Retina (tissue), 1 donor: ENCODE measurements at regions not wholly inside any gene's neighbourhood (a gene's known extent, or its start where the extent isn't known, plus 50 kb on each side); places are given as distances from the start of the nearest gene placed in this dataset.

ENCODE experiments used
- DNase-seq: peaks from one replicate; pipeline ENCODE4 v3.0.0-alpha.2; 2016

DNA sequence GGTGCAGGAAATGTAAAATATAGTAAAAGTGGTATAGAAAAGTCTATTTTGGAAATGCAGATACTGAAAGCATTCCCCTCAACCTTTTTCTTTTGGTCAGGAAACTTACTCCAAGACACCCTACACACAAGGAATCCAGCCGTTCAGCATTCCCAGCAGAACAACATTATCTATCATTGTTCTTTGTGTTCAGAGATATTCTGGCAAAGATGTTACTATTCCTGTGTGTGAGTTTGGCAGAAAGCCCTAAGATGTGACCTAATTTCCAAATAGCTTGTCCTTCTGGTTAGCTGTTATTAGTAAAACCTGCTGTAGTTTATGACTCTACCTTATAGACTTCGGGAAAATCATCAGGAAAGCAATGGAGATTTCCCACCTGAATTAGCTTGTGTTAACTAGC lies 78.1 kb upstream of the PELI1 start:
- DNase-seq = no peak

DNA sequence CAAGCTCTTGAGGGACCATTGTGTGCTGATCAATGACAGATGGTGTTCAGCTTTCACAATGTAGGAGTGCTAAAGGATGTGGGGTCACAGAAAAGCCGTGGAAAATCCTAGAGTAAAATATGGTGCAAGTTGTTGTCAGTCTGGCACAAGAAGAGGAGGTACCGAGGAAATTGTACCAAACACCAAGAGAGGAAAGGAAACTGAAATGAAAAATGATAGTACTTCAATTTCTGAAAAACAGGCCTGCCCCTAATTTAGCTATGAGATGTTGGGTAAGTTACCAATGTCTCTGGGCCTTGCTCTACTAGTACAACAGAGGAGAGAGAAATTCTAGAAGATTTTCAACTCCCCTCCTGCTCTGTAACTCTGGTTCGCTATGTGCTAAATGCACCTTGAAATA lies 78.8 kb upstream of the PELI1 start:
- no peak for DNase-seq

DNA sequence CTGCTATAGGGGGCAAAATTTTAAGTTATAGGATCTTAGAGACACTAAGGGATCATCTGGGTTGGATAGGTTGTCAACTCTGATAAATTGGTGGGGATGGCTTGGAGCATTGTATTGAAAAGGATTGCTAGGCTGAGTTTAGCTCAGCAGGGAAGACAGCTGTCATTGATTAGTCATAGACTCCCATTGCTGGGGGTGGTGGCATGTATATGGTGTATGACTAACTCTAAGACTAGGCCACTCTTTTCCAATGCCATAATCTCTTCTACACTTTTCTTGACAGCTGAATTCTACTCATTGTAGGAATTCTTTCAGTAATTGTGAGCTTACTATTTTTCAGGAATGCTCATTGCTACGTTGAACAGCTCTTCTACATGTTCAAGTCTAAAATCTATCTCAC lies 81.3 kb upstream of the PELI1 start:
- no peak for DNase-seq

- DNase-seq = no peak
These were observed 82.4 kb upstream of the PELI1 start for GRCh38 chr2:64226611-64227010.

- DNase-seq = no peak
These were observed 83.4 kb upstream of the PELI1 start for GRCh38 chr2:64227603-64228125.

- DNase-seq = peak; percentile 93
These were observed 84.0 kb upstream of the PELI1 start for GRCh38 chr2:64228126-64228678.

DNA sequence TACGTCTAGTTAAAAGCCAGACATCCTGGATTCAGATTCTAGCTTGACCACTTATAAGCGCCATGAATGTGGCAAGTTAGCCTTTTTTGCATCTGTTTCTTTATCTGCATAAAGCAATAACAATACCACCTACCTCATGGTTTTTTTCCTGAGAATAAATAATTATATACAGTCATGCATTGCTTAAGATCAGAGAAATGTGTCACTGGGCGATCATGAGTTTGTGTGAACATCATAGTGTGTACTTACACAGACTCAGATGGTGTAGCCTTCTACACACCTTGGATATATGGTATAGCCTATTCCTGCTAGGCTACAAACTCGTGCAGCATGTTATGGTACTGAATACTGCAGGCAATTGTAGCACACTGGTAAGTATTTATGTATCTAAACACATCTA lies 84.7 kb upstream of the PELI1 start:
- DNase-seq = no peak

- no peak for DNase-seq
These were observed 86.3 kb upstream of the PELI1 start for GRCh38 chr2:64230540-64230939.

GRCh38 chr2:64232266-64232665 lies 88.0 kb upstream of the PELI1 start:
- DNase-seq = no peak

- no peak for DNase-seq
These were observed 89.2 kb upstream of the PELI1 start for GRCh38 chr2:64233376-64233922.

GRCh38 chr2:64234150-64234549 lies 89.9 kb upstream of the PELI1 start:
- no peak for DNase-seq

DNA sequence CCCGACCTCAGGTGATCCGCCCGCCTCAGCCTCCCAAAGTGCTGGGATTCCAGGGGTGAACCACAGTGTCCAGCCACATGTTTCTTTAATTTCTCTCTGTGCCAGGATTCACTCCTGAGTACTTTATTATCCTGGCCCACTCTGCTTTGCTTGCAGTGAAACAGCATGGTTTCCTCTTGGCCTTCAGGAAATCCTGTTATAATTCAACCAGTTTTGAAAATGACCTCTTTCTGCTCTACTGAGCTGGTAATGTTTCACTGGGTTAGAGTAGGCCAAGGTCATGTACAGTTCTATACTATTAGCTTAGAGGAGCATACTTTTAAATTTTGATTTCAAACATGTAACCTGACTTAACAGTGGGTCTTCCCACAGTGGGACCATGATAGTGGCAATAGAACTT lies 90.6 kb upstream of the PELI1 start:
- no peak for DNase-seq

DNA sequence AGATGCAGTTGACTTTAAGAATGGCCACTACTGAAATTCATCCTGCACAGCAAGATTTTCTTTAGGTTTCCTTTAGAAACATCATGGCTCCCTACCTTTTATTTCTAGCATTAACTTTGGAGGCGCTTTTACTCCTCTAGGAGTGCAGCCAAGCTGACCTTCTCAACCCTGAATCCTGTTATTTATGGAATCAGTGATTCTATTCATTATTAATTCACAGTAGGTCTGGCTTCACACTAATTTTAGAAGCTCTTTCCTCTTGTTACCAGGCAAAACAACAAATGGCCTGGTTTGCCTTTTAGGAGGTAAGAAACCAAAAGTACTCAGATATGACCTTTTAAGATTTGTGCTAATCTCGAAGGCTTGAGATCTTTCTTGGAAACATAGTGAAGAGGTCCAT lies 93.0 kb upstream of the PELI1 start:
- no peak for DNase-seq

GRCh38 chr2:64238799-64239198 lies 94.6 kb upstream of the PELI1 start:
- no peak for DNase-seq

GRCh38 chr2:64243081-64244036 lies 99.1 kb upstream of the PELI1 start:
- DNase-seq = no peak

- DNase-seq = no peak
These were observed 99.8 kb upstream of the PELI1 start for GRCh38 chr2:64244037-64244416.

DNA sequence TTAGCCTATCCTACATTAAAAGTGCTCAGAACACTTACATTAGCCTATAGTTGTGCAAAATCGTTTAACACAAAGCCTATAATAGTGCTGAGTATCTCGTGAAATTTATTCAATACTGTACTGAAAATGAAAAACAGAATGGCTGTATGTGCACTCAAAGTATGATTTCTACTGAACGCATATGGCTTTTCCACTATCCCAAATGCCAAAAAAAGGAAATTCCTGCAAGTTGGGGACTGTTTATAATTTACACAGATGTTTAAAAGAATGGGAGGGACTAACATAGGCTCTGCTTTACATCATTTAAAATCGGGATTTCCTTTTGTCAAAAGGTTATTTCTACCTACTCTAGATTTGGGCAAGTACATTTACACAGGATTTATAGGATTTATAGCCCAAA lies 101.4 kb upstream of the PELI1 start:
- no peak for DNase-seq

- no peak for DNase-seq
These were observed 102.7 kb upstream of the PELI1 start for GRCh38 chr2:64246962-64247361.

GRCh38 chr2:64249426-64249825 lies 105.2 kb upstream of the PELI1 start:
- DNase-seq = no peak

- DNase-seq = no peak
These were observed 105.8 kb upstream of the PELI1 start for GRCh38 chr2:64250063-64250462.

DNA sequence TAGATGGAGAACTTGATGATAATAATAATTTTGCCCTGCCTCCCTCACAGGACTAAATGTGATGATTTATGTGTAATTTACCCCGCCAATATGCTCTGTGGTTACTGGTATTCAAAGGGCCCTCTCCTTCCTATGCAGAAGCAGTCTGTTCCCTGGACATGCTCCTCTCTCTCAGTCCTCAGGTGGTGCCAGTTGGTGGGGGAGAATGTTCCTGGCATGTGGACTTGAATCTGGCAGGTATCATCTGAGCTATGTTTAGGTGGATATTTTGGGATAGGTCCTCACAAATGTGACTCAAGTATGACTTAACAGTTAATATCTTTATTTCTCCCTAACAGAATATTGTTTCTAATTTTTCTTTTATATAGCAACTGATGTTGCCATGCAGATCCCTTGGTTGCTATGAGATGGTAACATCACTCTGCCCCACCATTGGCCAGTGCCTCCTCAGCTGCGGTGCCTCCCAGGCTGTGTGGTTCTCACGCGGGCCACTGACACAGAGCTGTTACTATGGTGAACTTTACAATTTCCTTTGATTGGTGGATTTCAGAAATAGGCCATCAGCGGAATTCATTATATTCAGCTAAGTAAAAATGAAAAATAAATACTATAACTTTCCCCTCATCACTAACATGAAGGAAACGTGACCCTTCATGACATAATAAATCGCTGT lies 106.7 kb upstream of the PELI1 start:
- no peak for DNase-seq

DNA sequence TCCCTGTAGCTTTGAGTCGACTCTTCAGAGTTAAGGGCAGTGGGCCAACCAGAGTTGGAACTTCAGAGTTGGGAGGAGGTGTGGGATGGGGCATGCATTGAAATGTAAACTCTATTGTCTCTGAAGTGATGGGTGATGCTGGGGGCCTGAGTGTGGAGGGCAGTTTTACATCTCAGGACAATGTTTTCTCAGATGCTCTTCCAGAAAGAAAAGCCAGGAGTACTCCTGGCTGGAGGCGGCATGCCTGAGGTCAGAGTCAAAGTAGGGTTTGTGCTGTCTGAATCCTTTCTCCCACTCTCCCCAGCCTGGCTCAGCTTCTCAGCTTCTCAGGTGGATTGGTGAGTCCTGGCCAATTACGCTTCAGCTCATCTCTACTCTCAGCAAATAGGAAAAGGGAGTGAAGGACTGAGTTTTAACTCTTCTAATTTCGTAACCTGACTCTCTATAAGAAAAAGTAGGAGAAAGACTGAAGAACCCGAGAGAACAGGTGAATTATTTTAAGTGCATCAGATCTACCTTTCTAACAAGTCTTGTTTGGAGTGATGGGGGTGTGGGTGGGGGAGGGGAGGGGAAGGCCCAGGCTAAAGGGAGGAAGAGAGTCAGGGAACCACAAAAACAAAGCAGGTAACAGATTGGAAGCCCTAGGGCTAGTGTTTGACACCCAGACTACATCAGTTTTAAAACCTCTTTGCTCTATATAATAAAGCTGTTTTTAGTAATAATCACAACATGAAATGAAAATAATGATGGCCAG lies 107.5 kb upstream of the PELI1 start:
- DNase-seq = no peak
